ENCODE measurements at regions not wholly inside any gene's neighbourhood (a gene's known extent, or its start where the extent isn't known, plus 50 kb on each side); places are given as distances from the start of the nearest gene placed in this dataset.

DNA sequence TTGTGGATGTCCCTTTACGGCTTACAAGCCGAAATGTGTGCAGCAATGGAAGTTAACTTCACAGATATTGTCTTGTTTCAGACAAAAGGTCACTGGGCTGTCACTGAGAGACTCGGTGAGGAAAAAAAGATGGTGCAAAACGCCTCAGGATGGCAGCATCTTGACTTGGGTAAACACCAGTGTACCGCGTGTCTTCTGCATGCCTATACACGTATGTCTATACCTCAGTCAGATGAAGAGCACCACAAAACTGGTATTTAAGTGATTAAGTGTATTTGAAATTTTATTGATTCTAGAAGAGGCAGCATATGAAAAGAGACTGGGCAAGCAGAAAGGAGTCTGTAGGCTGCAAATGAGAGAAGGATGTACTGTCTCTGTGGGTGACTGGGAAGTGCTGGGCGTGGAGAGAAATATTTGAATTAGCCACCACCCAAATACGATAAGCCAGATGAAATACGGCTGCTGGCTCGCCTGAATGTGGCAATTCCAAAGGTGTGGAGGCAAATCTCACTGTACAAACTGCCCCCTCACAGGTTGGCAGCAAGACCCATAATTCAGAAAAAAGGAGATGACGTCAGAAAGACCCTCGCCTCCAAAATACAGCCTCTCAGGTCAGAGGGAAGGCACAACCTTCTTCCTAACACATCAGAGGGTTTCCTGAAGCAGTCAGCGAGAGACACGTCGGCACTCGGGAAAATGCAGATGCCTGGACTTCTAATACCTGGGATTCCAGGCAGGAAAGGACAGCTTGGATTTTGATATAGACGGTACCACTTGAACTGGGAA, 53.4 kb upstream of the NEO1 start:
- Mint-ChIP-seq H3K36me3 (ENCODE audit: insufficient read depth, unreplicated experiment) (no peaks in the 10 kb centered on the region), H3K4me1 (ENCODE audit: low read depth, unreplicated experiment) (no peaks in the 10 kb centered on the region), H3K27me3 (ENCODE audit: insufficient read depth, unreplicated experiment) (peaks cover 14% of the 10 kb centered on the region), H3K4me3 (ENCODE audit: unreplicated experiment) (no peak overlapping the region), H3K27ac (ENCODE audit: unreplicated experiment) (no peak overlapping the region), H3K9me3 (ENCODE audit: unreplicated experiment) (no peaks in the 10 kb centered on the region)
- no peaks in the 10 kb centered on the region; the same call in 1 of the 2 replicates for H3K27me3 ChIP-seq (replicated peaks; ENCODE audit: control insufficient read depth, insufficient read depth, low read length)
- ChIA-PET CTCF (no interaction called here), POLR2A (no interaction called here)
- DNase-seq: no peak
- no TSS peak for BruUV-seq (replicated peaks)
- no peaks in the 10 kb centered on the region for H3K9me3 ChIP-seq
- H3K4me1 ChIP-seq: no peaks in the 10 kb centered on the region
- H3K36me3 ChIP-seq (ENCODE audit: control insufficient read depth, insufficient read depth, low read length): no peaks in the 10 kb centered on the region
- intact Hi-C loops (cut with micrococcal nuclease; ENCODE audit: unreplicated experiment): no loop called here
- H3K4me3 ChIP-seq (ENCODE audit: low read depth, low read length): no peak overlapping the region
- no peak for TF ChIP-seq CTCF (IDR thresholded peaks at IDR 0.05; ENCODE audit: insufficient read depth in 1 of 2, low read depth in 1 of 2, low read length in 1 of 2, severe bottlenecking in 1 of 2, unreplicated experiment in 1 of 2)

- no peaks in the 10 kb centered on the region for H3K4me1 Mint-ChIP-seq (ENCODE audit: low read depth, unreplicated experiment)
- no peak overlapping the region for H3K4me3 Mint-ChIP-seq (ENCODE audit: unreplicated experiment)
- no peaks in the 10 kb centered on the region for H3K36me3 Mint-ChIP-seq (ENCODE audit: insufficient read depth, unreplicated experiment)
- ChIA-PET CTCF (no interaction called here), POLR2A (no interaction called here)
- no peaks in the 10 kb centered on the region for H3K9me3 Mint-ChIP-seq (ENCODE audit: unreplicated experiment)
- Histone ChIP-seq H3K4me1 (no peaks in the 10 kb centered on the region), H3K27me3 (replicated peaks; ENCODE audit: control insufficient read depth, insufficient read depth, low read length) (no peaks in the 10 kb centered on the region; the same call in 1 of the 2 replicates), H3K4me3 (ENCODE audit: low read depth, low read length) (no peak overlapping the region), H3K9me3 (no peaks in the 10 kb centered on the region), H3K36me3 (ENCODE audit: control insufficient read depth, insufficient read depth, low read length) (no peaks in the 10 kb centered on the region)
- H3K27ac Mint-ChIP-seq (ENCODE audit: unreplicated experiment): no peak overlapping the region
- H3K27me3 Mint-ChIP-seq (ENCODE audit: insufficient read depth, unreplicated experiment): peaks cover 14% of the 10 kb centered on the region
- no peak for DNase-seq
- BruUV-seq (replicated peaks): no TSS peak
- no peak for TF ChIP-seq CTCF (IDR thresholded peaks at IDR 0.05; ENCODE audit: insufficient read depth in 1 of 2, low read depth in 1 of 2, low read length in 1 of 2, severe bottlenecking in 1 of 2, unreplicated experiment in 1 of 2)
- intact Hi-C loops (cut with micrococcal nuclease; ENCODE audit: unreplicated experiment): no loop called here
Measured at GRCh38 chr15:72998226-72998625, 54.0 kb upstream of the NEO1 start.

DNA sequence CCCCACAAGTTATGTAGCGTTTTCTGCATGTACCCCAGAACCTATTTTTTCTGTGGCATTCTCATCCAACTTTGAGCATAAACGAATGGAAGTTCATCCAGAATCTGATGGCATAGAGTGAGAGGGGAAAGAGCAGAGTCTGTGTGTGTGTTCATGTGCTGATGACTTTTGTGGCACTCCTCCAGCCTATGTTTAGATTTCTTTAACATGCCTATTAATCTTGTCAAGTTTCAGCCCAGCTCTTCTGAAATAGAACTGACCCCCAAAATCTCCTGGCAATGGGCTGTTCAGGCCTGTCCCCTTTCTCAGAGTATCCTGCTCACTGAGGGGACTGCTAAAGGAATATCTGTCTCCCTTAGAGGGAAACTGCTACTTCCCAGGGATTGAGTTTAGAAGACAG, 56.4 kb upstream of the NEO1 start:
- intact Hi-C loops (cut with micrococcal nuclease; ENCODE audit: unreplicated experiment): no loop called here
- Mint-ChIP-seq H3K9me3 (ENCODE audit: unreplicated experiment) (no peaks in the 10 kb centered on the region), H3K36me3 (ENCODE audit: insufficient read depth, unreplicated experiment) (no peaks in the 10 kb centered on the region), H3K4me3 (ENCODE audit: unreplicated experiment) (no peak overlapping the region), H3K27ac (ENCODE audit: unreplicated experiment) (no peak overlapping the region), H3K27me3 (ENCODE audit: insufficient read depth, unreplicated experiment) (peaks cover 19% of the 10 kb centered on the region), H3K4me1 (ENCODE audit: low read depth, unreplicated experiment) (no peaks in the 10 kb centered on the region)
- ChIA-PET CTCF (no interaction called here), POLR2A (no interaction called here)
- BruUV-seq (replicated peaks): no TSS peak
- no peaks in the 10 kb centered on the region for H3K9me3 ChIP-seq
- H3K4me3 ChIP-seq (ENCODE audit: low read depth, low read length): no peak overlapping the region
- no peak for DNase-seq
- no peaks in the 10 kb centered on the region for H3K36me3 ChIP-seq (ENCODE audit: control insufficient read depth, insufficient read depth, low read length)
- H3K27me3 ChIP-seq (replicated peaks; ENCODE audit: control insufficient read depth, insufficient read depth, low read length): no peaks in the 10 kb centered on the region; the same call in 1 of the 2 replicates
- no peaks in the 10 kb centered on the region for H3K4me1 ChIP-seq
- TF ChIP-seq CTCF (IDR thresholded peaks at IDR 0.05; ENCODE audit: insufficient read depth in 1 of 2, low read depth in 1 of 2, low read length in 1 of 2, severe bottlenecking in 1 of 2, unreplicated experiment in 1 of 2): no peak

Measured in Caco-2 (cell line).